K562 (cell line): ENCODE measurements at regions not wholly inside any gene's neighbourhood (a gene's known extent, or its start where the extent isn't known, plus 50 kb on each side); places are given as distances from the start of the nearest gene placed in this dataset.

ENCODE experiments used
- ARHGAP35 ChIP-seq: fragments of 450-650 bp; IDR thresholded peaks from 2 replicates; pipeline ENCODE4 v1.6.1; 2018; ENCODE audit not compliant: partially characterized antibody
- BMI1 ChIP-seq: fragments of 150-350 bp; IDR thresholded peaks from 2 replicates; pipeline ENCODE4 v1.6.1; 2014; ENCODE audit warnings: low read length
- ESRRA ChIP-seq: fragments of 450-650 bp; IDR thresholded peaks from 2 replicates; pipeline ENCODE4 v1.6.1; 2014; ENCODE audit warnings: low read depth, mild to moderate bottlenecking, moderate library complexity, borderline replicate concordance
- GTF2E2 ChIP-seq: fragments of 200-800 bp; sonication (Bioruptor generic); IDR thresholded peaks from 2 replicates; pipeline ENCODE4 v1.6.1; 2016; ENCODE audit warnings: missing genetic modification characterization, missing compliant biosample characterization
- PHF8 ChIP-seq: fragments of 200-600 bp; sonication (generic); IDR thresholded peaks from 2 replicates; pipeline ENCODE4 v1.6.1; 2012; ENCODE audit warnings: mixed run types, mild to moderate bottlenecking, inconsistent platforms, low read length, moderate library complexity, borderline replicate concordance
- REST ChIP-seq, 2 experiments: fragments of 450-650 bp; formaldehyde crosslinking in 1 of 2; IDR thresholded peaks; 2 replicates each; pipeline versions ENCODE4 v1.4.0 to v1.6.1; 2014 to 2020; ENCODE audit warnings: mild to moderate bottlenecking in 2 of 2, borderline replicate concordance in 1 of 2, low read depth in 1 of 2
- ZNF408 ChIP-seq: fragments of 250-450 bp; sonication (Bioruptor Pico); IDR thresholded peaks from 2 replicates; pipeline ENCODE4 v1.4.0; 2020; ENCODE audit warnings: low read depth, mild to moderate bottlenecking, moderate library complexity
- ZNF444 ChIP-seq: fragments of 250-450 bp; sonication (Bioruptor Pico); IDR thresholded peaks from 2 replicates; pipeline ENCODE4 v1.4.0; 2020; ENCODE audit warnings: mild to moderate bottlenecking, moderate library complexity

- no peak for TF ChIP-seq ARHGAP35
- TF ChIP-seq ZNF444 (CRISPR knock-in tag) = no peak
- TF ChIP-seq ZNF408 = no peak
- TF ChIP-seq PHF8 = no peak
- no peak for TF ChIP-seq GTF2E2 (tag)
- no peak for TF ChIP-seq BMI1
- no peak for TF ChIP-seq REST (IDR thresholded peaks at IDR 0.05; ENCODE audit: borderline replicate concordance)
- no peak for TF ChIP-seq REST (CRISPR knock-in tag; IDR thresholded peaks at IDR 0.05; ENCODE audit: low read depth)
- no peak for TF ChIP-seq ESRRA
These were observed 170.8 kb upstream of the FBN2 start (continued) for GRCh38 chr5:128708841-128709240.
